Occipital lobe (tissue), 1 donor: ENCODE measurements at regions not wholly inside any gene's neighbourhood (a gene's known extent, or its start where the extent isn't known, plus 50 kb on each side); places are given as distances from the start of the nearest gene placed in this dataset.

Experiments
- DNase-seq: peaks from one replicate; lab custom pipeline; 2025; lab: John Stamatoyannopoulos, UW

DNA sequence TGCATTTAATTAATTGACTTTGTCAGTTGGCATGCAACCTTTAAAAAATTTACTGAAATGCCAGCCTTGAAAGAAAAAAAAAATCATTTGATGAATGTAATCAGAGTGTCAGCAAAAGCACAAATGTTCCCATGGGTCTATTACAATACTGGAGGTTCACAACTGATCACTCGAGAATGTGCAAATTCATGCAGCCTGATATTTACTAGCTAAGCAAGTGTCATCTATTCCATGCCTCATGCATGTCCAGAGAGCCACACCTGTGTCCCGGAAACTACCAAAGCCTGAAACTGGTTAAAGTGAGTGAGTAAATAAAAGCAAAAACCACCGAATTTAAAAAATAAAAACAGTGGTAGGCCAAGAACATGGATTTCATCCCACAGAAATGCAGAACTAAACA, 415.3 kb upstream of the ID2 start:
- DNase-seq = no peak

DNA sequence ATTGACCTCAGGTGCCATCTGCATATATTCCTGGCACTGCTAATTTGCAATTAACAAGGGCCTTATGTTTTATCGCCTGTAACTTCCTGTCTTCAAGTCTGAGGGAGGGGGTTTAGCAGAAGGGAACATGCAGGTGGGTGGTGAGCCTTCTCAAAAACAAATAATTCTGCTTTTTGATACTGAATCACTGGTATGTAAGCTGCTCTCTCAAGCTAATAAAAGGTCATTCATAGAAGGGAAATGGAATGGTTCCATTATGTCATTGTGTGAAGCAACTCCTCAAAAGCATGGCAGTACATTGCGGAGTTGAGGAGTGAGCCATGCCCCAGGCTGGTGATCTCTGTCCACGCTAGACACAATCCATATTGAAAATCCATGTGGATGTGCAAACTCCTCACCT, 414.8 kb upstream of the ID2 start:
- DNase-seq = no peak

DNA sequence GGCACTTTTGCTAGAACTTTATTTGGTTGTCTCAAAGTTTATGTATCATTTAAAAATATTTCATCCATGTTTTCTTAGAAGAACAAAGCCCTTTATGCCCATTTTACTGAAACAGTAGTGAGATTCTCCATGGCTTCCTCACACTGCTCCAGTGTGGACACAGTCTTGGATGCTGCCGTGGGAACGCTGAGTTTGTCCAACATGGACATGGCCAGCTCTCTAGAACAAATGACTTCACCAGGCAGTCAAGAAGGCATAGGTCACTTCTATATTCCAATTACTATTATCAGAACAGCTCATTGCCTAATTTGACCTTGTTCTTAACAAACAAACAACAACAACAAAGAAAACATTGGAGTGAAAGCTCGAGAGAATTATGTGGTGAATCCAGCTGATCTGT, 414.1 kb upstream of the ID2 start:
- no peak for DNase-seq

DNA sequence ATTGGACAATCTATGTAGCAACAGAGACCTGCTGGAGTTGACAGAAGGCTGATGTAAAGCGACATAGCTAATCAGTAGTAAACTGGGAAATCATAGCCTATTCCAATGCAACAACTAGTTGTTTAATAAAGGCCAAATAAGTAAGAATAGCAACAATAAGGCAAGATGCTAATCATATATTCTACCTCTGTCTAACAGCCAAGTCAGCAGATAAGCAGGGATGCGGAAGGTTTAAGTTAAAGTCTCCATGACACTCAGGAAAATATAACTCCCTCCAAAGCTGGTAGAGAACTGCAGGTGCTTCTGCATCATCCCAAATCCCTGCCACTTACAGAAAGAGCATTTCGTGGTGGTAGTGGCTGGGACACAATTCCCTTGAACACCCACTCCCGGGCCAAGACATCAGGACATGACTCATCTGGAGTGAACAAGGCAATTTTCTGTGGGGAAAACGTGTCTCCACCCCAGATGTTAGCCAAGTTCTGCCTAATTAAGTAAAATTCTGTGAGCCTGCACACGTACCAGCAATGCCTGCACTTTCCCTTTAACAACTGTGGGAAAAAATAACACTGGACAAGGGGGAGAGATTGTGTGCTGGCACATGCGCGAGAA, 413.6 kb upstream of the ID2 start:
- peak; percentile 36 for DNase-seq

DNA sequence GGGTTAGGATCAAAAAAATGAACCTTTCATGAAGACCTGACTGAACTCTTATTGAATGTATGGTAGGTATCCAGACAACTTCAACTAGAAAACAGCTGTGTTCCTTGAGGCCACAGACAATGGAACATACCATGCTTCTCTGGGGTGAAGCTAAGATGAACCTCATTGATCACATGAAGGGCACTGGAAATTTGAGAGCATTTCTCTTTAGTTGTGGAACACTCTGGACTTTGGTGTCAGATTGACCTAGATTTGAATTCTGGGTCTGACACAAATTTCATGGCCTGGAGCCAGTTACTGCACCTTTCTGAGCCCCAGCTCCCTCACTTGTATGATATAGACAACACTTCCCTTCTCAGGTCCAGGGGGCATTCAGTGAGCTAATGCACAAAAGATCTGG, 411.2 kb upstream of the ID2 start:
- no peak for DNase-seq

DNA sequence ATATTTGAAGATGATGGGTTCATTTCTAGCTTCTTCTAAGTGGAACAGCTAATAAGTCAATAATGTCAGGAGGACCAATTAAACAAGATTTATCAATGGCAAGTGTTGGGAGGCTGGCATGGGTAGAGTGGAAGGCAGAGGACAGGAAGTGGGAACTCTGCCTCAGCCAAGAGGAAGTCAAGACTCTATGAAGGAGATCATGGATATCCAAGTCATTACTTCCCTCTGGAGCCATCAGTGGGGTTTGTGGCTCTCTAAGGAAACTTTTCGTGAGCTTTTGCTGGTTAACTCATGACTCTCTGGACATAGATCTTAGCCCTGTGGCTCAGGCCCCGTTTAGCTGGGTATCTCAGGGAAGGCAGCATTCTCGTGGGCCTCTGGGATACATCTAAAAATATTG, 410.4 kb upstream of the ID2 start:
- no peak for DNase-seq

DNA sequence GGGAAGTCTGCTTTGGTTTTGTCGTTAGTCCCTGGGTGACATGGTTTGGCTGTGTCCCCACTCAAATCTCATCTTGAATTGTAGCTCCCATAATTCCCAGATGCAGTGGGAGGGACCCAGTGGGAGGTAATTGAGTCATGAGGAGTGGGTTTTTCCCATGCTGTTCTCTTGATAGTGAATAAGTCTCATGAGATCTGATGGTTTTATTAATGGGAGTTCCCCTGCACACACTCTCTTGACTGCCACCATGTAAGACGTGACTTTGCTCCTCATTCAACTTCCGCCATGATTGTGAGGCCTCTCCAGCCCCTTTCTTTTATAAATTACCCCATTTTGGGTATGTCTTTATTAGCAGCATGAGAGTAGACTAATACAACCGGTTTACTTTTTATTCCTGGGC, 405.8 kb upstream of the ID2 start:
- no peak for DNase-seq

DNA sequence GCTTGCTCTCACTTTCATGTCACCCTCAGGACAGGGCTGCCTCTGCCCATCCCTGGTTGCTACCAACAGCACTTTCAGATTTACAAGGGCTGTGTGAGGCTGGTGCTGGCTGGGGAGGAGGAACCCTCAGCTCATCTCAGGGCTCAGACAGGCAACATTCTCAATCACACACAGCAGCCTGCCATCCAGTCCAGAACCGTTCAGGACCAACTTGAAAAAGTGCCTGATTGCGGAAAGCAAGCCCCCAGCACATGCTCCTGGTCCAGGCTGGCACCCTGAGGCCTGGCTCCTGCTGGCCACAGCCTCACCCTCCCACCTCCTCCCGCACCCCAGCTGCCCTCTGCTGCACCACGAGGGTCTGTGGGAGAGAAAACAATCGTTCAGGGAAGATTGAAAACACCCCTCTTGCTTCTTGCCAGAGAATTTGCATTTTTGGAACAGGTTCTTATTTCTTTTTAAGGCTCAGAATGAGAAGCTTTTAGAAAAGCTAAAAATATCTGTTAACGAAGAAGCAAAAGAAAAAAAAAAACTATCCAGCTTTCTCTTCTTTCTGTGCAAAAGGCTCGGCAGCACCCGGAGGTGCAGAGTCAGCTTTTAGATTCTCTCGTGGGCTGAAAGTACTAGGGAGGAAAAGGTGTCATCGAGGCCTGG, 403.8 kb upstream of the ID2 start:
- no peak for DNase-seq

DNA sequence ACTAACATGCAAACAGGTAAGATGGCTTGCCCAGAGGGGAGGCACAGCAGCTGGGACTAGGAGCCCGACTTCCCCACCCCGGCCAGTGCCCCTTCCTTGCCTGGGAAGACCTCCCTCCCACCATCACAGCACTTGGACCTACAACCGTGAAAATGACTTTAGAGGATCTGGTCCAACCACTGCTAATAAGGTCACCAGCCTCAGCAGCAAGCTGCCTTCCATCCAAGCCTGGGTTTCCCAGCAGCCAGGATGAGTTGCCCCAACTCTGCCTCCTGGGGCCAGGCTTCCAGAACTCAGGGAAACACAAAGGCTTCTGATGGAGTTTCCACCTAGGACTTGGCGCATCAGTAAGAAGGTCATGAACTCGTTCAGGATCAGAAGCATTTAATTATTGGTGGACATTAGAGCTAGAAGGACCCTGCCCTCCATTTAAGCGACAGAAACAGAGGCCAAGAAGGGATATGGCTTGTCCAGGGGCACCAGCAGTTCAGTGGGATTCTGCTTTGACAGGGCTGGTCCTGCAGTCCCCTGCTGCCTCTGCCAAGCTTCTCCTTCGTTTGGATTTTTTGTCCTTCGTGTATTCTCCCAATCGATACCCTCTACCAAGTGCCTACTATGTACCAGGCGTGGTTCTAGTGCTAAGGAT, 403.0 kb upstream of the ID2 start:
- no peak for DNase-seq

DNA sequence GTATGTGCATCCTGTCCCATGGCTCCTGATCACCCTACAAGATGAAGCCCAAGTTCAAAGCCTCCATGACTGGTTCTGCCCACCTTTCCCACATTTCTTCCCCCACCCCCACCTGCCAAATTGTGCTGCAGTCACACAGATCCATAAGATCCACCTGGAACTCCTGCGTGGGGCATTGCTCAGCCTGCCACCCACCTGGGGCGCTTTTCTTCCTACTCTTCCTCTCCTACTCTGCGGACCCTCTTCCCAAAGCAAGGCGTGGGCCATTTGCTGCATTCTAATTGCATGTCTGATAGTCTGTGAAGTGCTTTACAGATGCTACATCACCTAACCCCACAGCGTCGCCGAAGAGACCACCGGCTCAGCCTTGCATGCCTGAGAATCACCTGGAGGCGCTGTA, 402.4 kb upstream of the ID2 start:
- no peak for DNase-seq

DNA sequence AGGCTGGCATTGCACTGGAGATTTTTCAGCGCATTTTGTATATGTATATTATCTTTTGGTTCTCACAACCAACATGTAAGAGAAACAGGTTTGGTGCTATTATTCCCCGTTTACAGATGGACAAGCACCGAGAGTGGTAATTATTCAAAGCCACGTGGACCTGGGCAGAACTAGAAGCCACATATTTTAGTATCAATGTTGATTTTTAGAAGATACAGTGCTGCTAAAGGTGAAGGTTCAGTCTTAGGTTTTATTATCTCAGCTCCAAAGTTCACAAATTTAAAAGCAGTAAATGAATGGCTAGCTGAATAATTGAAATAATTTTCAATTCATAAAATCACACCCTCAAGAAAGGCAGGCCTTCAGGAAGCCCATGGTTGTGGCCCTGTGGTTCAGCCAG, 400.6 kb upstream of the ID2 start:
- no peak for DNase-seq

DNA sequence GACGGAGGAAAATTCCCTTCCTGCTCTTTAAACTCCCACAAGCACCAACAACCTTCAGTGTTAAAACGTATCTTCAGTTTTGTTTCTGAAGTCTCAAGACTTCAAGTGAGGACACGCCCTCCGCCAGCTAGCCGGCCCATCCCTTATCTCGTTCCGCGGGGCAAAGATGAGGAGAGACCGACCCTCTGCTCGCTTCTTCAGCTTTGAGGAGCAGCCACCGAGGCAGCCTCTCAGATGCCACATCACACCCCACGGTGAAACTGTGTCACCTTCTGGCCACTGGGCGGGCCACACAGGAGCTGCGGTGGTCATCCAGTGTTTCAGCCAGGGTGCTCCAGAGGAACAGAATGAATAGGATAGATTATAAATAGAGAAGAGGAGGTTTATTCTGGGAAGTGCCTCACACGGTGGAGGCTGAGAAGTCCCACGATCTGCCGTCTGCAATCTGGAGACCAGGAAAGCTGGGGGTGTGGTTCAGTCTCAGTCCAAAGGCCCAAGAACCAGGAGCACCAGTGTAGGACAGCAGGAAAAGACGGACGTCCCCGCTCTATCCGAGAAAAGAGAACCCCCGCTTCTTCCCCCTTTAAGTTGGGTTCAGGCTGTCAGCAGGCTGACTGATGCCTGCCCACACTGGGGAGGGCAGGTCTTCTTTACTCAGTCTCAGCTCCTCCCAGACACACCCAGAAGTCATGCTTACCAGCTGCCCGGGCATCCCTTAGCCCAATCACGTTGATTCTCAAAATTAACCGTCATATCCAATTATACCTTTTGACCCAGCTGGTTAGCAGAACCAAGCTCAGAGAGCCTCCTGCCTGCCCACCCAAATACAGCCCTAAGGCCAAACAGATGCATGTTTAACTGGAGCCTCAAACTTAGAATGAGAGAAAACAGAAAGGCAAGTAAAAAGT, 399.7 kb upstream of the ID2 start:
- no peak for DNase-seq

DNA sequence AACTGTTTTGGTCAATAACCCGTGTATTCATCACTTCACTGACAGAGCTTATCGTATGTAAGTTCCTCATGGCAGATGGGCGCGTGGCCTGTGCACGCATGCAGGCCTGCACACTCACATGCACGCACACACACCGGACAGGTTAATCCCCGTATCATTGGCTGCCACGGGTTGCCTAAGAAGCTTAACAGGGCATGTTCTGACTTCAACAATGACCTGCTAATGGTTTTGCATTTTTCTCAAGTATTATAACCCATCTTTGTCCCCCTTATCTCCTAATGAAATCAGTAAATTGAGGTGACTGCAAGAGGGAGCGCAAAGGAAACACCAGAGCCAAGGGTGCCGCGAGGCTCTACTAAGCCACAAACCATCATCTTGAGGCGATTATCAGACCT, 399.0 kb upstream of the ID2 start:
- no peak for DNase-seq

DNA sequence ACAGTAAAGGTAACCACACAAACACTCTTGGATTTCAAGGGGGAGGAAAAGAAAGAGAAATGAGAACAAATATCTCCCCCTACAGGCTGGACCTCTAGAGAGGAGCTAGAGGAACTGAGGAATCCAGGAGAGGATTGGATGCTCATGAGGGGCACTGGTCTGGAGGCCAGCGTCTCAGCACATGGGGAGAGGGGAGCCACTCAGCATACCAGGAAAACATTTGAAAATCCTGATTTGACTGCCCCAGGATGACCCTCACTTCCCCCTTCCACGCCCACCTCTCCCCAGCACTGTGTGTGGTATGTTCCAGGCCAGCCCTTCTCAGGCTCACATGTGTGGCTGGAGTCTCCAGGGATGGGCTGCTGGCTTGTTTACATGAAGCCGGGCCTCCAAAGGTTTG, 396.8 kb upstream of the ID2 start:
- no peak for DNase-seq

DNA sequence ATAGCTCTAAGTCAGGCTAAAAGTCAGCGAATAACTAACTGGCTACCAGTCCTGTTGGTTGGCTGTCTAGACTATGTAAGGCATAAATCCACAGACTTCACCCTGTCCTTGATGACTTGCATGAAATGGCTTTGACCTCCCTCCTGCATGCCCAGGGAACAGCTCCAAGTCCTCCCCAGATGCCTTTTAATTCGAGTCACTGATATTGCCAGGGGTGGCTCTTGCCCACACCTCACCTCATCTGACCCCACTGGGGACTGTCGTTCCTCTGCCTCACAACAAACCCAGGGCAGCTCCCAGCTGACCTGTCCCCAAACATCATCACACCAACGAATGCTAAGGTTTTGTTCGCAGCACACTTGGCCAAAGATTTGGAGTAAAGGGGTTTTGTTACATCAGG, 396.0 kb upstream of the ID2 start:
- DNase-seq = no peak

DNA sequence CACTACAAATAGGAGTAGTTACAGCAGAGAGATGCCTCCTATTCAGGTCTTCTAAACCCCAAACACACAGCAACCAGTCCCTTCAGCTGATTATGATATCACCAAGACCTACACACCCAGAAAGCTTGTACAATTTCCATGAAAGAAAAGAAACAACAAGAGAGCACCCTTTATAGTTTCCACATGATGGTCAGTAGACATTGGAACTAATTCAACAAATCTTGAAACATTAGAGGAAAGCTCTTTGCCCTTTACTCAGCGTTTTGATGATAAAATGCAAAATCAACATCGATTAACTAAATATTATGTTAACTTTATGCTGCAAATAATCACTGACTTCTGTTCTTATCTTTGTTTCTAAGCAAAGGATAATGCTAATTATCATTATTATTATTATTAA, 393.6 kb upstream of the ID2 start:
- DNase-seq = no peak

DNA sequence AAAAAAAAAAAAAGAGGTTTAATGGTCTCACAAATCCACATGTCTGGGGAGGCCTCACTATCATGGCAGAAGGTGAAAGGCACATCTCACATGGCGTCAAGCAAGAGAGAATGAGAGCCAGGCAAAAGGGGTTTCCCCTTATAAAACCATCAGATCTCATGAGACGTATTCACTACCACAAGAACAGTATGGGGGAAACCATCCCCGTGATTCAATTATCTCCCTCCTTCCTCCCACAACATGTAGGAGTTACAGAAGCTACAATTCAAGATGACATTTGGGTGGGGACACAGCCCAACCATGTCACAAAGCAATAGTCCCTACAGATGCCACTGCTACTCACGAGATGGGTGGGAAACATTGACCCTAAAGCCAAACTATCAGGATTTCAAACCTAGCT, 392.7 kb upstream of the ID2 start:
- no peak for DNase-seq

DNA sequence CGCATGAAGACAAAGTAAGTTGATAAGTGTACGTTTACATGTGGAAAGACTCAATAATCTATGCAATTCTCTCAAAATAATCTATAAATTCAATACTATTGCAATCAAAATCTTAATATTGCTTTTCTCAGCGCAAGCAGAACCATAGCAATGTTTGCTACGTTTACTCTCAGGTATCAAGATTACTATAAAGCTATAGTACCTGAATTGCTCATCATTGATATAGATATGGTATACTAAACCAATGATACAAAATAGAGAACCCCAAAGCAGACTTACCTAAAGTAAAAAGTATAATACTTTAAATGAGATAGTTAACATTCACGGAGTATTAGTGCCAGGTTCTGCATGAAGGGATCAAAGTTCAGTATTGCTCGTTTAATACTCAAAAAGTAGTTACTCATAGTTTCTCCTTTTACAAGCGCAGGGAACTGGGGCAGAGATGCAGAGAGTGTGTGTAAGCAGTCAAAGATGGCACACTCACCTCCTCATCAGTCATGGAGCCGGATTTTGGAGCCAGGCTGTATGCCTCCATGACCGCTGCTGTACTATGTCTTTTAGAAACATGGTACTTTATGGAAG, 391.0 kb upstream of the ID2 start:
- DNase-seq = no peak

DNA sequence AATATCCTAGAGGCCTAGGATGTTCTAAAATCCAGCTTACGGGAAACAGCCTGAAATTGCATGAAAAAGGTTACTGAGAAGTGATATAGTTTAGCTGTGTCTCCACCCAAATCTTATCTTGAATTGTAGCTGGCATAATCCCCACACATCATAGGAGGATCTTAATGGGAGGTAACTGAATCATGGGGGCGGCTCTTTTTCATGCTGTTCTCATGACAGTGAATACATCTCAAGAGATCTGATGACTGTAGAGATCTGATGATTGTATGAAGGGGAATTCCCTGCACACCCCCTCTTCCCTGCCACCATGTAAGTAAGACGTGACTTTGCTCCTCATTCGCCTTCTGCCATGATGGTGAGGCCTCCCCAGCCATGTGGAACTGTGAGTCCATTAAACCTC, 385.6 kb upstream of the ID2 start:
- no peak for DNase-seq

DNA sequence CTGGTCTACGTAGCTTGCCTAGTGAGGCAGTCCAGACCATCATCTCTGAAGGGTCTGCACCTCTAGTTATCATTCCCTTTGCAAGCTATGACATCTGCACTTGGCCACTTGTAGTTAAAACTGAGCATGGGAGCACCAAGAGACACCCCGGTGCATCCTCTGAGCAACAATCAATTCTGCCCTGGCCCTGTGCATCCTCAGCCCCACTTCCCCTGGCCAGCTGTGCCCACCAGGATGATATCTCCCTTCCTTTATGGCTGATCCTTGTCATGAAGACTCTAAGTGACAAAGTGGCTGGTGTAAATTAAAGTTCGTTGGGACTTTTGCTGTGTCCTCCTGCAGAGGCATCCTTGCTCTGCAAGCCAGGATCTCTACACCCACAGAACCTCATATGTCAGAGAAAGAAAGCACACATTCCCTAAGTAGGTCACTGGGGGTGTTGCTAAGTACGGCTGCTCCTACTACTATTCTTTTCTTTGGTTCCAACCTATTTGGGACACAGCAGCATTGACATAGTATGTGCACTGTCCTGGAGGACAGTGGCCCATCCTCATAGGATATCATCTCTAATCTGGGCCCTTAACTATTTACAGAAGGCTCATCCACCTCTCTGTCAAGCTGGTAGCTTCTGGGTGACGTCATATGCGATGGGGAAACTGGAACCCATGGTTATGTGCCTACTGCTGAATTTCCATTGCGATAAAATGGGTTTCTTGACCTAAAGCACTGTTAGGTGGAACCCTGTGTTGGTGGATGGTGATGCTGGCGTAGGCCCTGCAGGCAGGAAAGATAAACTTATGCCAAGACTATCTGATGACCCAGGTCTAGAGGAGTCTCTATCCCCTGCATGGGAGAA, 384.3 kb upstream of the ID2 start:
- DNase-seq = no peak

DNA sequence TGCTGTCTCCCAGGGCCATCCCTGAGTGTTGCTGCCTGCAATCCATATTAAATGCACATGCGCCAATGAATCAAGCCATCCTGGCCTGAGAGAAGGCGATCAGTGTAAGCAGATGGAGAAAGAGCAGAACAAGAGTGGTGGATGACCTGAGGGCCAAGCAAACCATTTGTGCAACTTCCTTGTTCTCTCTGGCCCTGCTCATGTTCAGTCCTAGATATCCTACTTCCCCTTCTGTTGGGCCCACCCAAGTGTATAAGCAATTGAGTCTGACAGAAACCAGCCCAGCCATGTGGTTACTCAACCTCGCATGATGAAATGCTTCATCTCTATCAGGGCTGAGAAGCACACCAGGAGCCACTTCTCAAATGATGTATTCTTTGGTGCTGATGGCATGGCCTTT, 383.1 kb upstream of the ID2 start:
- DNase-seq = no peak
